ENCODE measurements at regions not wholly inside any gene's neighbourhood (a gene's known extent, or its start where the extent isn't known, plus 50 kb on each side); places are given as distances from the start of the nearest gene placed in this dataset.

DNA sequence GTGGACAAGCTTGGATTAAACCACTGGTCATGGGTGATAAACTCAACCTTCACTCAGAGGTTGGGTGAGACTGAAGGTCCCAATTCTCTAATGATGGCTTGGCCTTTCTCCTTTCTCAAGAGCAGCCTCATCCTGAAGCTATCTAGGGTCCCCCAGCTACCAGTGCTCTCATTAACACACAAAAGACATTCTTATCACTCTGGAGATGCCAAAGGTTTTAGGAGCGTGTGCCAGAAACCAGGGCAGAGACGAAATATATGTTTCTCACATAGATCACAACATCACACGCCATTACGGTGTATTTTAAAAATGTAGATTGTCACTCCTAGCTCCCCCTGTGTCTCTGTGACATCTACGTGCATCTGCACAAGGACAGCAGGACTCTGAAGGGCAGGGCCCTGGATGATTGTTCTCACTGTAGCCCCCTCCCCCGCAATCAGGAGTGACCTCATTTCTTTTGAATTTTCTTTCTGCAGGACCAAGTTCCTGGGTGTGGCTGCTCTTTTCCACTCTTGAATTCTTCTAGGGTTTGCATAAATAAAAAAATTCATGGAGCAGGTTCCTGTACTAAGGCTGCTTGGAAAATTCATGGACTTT is 311.3 kb downstream of the GADD45G start:
- TF ChIP-seq, protein P1, sequence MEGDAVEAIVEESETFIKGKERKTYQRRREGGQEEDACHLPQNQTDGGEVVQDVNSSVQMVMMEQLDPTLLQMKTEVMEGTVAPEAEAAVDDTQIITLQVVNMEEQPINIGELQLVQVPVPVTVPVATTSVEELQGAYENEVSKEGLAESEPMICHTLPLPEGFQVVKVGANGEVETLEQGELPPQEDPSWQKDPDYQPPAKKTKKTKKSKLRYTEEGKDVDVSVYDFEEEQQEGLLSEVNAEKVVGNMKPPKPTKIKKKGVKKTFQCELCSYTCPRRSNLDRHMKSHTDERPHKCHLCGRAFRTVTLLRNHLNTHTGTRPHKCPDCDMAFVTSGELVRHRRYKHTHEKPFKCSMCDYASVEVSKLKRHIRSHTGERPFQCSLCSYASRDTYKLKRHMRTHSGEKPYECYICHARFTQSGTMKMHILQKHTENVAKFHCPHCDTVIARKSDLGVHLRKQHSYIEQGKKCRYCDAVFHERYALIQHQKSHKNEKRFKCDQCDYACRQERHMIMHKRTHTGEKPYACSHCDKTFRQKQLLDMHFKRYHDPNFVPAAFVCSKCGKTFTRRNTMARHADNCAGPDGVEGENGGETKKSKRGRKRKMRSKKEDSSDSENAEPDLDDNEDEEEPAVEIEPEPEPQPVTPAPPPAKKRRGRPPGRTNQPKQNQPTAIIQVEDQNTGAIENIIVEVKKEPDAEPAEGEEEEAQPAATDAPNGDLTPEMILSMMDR (optimal IDR thresholded peaks at IDR 0.05 in 1 of 3, IDR thresholded peaks at IDR 0.05 in 1 of 3, conservative IDR thresholded peaks at IDR 0.05 in 1 of 3; ENCODE audit: extremely low read depth in 1 of 3, insufficient read depth in 2 of 3, low read length in 3 of 3), result no peak
- TF ChIP-seq EZH2 (IDR thresholded peaks at IDR 0.05; ENCODE audit: low read length), result no peak

All from keratinocyte (primary cell).